ENCODE measurements at regions not wholly inside any gene's neighbourhood (a gene's known extent, or its start where the extent isn't known, plus 50 kb on each side); places are given as distances from the start of the nearest gene placed in this dataset.

GRCh38 chr1:239505094-239505493 is 118.7 kb downstream of the CHRM3 start:
- Histone ChIP-seq H3K79me2 (ENCODE audit: control insufficient read depth in 1 of 2, insufficient read depth in 2 of 2, low read length in 2 of 2) (no peaks in the 10 kb centered on the region), H3K36me3 (ENCODE audit: control insufficient read depth in 2 of 4, insufficient read depth in 4 of 4, low read length in 3 of 4) (no peaks in the 10 kb centered on the region; a peak in 1 of 8 replicates), H3K9me3 (ENCODE audit: insufficient read depth in 2 of 2, low read depth in 1 of 2, low read length in 1 of 2) (peaks cover 8 to 13% of the 10 kb centered on the region in 2 experiments; a peak in 3 of 4 replicates), H3K79me1 (ENCODE audit: low read depth, low read length) (no peaks in the 10 kb centered on the region), H4K20me1 (replicated peaks in 1 of 2; ENCODE audit: control insufficient read depth in 1 of 2, insufficient read depth in 2 of 2, low read length in 2 of 2) (no peaks in the 10 kb centered on the region), H2BK5ac (ENCODE audit: low read depth, low read length) (no peak overlapping the region), H3K9ac (replicated peaks in 1 of 4; ENCODE audit: extremely low read depth in 1 of 4, low read depth in 3 of 4, low read length in 3 of 4) (no peak overlapping the region), H3K23me2 (ENCODE audit: low read depth, low read length) (no peaks in the 10 kb centered on the region), H3K4me3 (ENCODE audit: extremely low read depth in 1 of 4, insufficient read depth in 2 of 4, low read depth in 3 of 4, low read length in 4 of 4) (no peak overlapping the region), H2AK5ac (ENCODE audit: low read depth, low read length) (no peak overlapping the region), H2BK15ac (ENCODE audit: low read length) (no peak overlapping the region), H4K8ac (ENCODE audit: extremely low read depth, insufficient read depth, low read length) (no peak overlapping the region), H3K4me2 (ENCODE audit: insufficient read depth in 1 of 2, low read depth in 2 of 2, low read length in 2 of 2) (no peak overlapping the region), H2BK20ac (ENCODE audit: low read length) (no peak overlapping the region), H2AFZ (ENCODE audit: low read length) (no peak overlapping the region), H3K4me1 (replicated peaks in 1 of 4; ENCODE audit: control insufficient read depth in 3 of 4, insufficient read depth in 4 of 4, low read length in 3 of 4) (no peaks in the 10 kb centered on the region), H3K27me3 (replicated peaks in 1 of 4; ENCODE audit: control insufficient read depth in 3 of 4, extremely low read depth in 1 of 4, insufficient read depth in 3 of 4, low read length in 3 of 4) (no peaks in the 10 kb centered on the region), H4K91ac (replicated peaks; ENCODE audit: insufficient read length, low read length) (no peak overlapping the region), H4K5ac (ENCODE audit: insufficient read length, low read depth, low read length) (no peak overlapping the region), H2BK120ac (replicated peaks; ENCODE audit: low read depth, low read length) (no peak overlapping the region), H3K4ac (replicated peaks; ENCODE audit: insufficient read length, low read depth, low read length) (no peak overlapping the region), H3K56ac (replicated peaks; ENCODE audit: insufficient read length, low read depth, low read length) (no peak overlapping the region), H3K18ac (ENCODE audit: extremely low read depth, low read length) (no peak overlapping the region), H2BK12ac (ENCODE audit: low read depth, low read length) (no peak overlapping the region), H3K14ac (ENCODE audit: insufficient read length) (no peak overlapping the region), H3K23ac (ENCODE audit: insufficient read length) (no peak overlapping the region), H3K27ac (ENCODE audit: low read depth, low read length) (no peak overlapping the region)
- FAIRE-seq (no peak), DNase-seq (ENCODE audit: low read depth in 1 of 2, low spot score in 2 of 2) (no peak)
- ChIA-PET CTCF (ENCODE audit: partially characterized antibody) (no interaction called here), POLR2A (ENCODE audit: partially characterized antibody) (no interaction called here)
- TF ChIP-seq CHD7 (IDR thresholded peaks at IDR 0.05; ENCODE audit: insufficient replicate concordance, low read length) (no peak), CREB1 (IDR thresholded peaks at IDR 0.05) (no peak)

All from H1 (cell line).